T-helper 2 cell treated with Interferon-gamma antibody and Interleukin-4, amounts not matched to agents 100 ng/mL and 5 ng/mL, for 36 hours (primary cell): ENCODE measurements at regions not wholly inside any gene's neighbourhood (a gene's known extent, or its start where the extent isn't known, plus 50 kb on each side); places are given as distances from the start of the nearest gene placed in this dataset.

Source experiments
- intact Hi-C: fragments of 100-400 bp; cut with micrococcal nuclease; formaldehyde crosslinking; loops from one replicate; pipeline ENCODE4 v1.15.1; 2023

DNA sequence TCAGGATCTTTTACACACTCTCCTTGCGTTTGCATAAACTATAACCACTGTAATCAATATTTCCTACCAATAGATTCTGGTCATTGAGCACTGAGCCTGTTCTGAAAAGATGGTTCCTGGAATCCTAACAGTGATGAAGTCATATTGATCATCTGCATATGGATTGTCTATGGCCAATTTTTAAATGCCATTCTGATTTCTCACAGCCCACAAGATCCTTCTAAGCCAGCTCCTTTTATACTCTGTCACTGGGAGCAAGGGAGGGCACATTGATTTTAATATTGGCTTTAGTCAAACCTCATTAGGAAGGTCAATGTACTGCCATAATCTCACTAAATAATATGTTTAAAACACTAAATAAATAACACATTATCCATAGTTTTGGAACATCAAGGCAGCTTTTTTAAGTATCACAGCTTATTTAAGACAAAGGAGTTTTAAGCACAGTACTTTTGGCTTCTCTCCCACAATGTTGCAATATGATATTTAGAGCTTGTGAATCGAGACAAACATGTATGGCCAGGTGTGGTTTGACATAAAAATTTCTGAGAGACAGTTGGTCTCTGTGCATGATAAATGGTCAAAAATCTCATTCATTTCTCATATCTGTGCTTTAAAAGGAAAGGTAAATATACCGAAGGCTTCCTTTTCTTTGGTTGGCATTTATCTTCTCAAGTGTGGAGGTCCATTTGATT, 267.3 kb downstream of the MTX2 start:
- intact Hi-C loops: no loop called here

DNA sequence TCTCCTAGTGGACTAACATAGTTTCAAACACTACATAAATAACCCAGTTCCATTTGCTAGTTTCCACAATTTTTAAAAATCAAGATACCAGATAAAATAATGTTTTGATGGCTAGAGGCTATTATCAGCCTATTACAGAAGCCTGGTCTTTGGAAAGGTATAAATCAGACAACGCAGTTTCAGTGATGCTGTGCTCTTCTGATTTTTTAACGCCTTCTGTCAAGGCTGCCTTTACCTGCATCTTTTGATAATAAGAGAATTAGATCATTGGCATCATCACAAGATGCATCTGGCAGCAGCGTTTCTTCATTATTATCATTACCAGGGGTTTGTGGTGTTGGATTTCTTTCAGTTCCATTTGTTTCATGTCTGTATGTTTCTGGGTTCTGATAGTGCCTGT, 268.7 kb downstream of the MTX2 start:
- intact Hi-C loops: no loop called here

DNA sequence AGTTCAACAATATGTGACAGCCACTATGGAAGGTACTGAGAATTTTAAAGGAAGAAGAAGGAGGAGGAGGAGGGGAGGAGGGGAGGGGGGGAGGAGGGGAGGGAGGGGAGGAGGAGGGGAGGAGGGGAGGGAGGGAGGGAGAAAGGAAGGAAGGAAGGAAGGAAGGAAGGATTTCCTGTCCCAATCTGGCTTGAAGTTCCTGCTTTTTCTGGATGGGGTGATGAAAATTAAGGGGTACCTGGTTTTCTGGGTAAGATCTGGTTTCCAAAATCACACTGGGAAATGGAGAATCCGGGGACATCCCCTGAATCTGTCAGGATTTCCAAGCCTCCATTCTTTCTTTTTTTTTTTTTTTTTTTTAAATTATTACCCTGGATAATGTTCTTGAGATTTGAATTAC, 271.8 kb downstream of the MTX2 start:
- intact Hi-C loops: no loop called here

- intact Hi-C loops: no loop called here
These were observed 273.2 kb downstream of the MTX2 start for GRCh38 chr2:176542476-176542875.

DNA sequence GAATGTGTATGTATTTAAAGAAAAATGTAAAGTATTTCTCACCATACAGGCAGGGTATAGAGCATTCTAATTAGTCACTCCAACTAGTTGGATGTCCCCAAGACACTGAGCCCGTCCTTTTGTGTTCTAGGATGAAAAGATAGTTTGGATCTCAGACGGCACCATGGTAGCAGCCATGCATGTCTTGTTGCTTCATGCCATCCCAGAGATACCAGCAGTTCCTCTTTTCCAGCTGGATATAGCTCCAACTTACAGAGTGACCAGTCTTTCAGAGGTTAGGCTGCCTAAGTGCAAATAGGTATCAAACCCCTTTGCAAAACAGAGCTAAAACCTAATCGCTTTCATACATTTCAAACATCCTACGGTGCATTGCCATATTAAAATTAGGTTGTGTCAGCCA, 275.3 kb downstream of the MTX2 start:
- intact Hi-C loops: no loop called here

DNA sequence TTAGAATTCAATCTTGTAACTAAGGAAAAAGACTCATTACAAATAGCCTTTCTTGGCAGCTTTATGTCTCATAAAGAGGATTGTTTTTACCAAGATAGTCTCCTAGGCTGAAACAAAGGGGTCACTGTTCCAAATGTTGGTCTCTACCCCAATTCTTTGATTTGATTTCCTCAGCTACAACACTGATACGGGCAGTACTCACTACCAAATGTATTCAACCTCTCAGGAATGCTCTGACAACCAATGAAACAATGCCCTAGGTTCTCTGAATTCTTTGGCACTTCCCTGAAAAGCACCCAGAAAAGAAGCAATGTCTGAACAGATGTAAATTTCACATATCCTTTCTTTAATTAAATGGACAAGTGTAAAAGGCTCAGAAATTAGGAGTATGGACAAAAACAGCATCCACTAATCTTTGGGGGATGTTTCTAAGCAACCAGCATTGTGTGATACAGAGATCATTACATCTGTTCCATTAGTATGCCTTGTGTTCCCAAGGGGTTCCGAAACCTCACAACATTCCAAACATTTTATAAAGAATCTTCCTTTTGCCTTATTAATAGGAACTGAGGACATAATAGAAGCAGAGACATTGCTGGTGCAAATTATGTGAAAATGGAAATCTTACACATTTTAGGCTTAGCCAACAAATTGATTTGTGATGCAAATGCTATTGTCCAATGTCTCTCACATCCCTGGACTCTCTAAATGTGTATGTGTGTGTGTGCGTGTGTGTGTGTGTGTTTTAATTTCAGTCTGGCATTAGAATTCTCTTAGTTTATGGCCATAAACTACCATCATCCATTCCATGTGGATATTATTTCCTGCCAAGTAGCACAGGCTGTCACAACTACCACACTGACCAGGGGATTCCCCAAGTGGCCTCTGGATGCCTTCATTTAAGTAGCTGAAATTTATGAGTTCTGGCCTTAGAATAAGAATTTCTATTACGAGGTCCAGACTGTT, 276.0 kb downstream of the MTX2 start:
- intact Hi-C loops: no loop called here

DNA sequence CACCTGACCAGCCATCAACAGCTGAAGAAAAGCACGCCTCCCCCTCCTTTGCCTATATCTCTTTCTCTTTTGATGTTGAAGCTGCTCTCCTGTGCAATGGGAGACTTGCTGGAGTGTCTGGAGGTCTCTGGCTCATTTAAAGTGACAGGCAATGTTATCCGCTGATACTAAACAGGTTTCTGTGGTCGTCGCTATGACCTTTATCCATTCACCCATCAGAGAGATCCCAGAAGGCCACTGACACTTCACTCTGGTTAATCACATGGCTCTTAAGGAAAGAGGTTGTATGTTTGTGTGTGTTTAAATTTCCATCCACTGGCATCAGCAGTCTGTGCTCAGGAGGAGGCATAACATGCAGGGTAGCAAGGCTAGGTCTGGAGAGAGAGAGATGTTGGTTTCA, 277.3 kb downstream of the MTX2 start:
- intact Hi-C loops: no loop called here

GRCh38 chr2:176552501-176553135, 283.4 kb downstream of the MTX2 start:
- intact Hi-C loops: loop anchor here (5.0 to 10.0 kb wide), 3 partner anchors 98 to 1580 kb away; no protein-coding TSS in a partner anchor

DNA sequence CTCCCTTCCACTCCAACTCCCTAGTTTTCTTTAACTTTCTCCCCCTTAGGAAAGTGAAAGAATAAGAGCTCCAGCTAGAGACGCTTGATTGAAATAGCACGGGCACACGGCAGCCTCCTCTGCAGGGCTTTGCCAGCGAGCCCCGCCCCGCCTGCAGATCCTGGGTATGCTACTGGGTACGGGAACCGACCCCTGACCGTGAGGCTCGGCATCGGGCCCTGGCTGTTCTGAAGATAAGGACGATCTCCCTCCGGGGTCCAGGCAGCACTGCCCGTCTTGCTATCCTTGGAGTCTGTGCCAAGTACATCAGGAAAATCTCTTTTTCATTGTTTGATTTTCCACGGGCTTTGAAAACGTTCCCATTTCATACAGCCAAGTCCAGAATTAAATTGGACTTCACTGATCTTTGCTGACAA, 284.5 kb downstream of the MTX2 start:
- intact Hi-C loops: loop anchor here (2.0 to 10.0 kb wide), 5 partner anchors 99 to 1581 kb away; no protein-coding TSS in a partner anchor

DNA sequence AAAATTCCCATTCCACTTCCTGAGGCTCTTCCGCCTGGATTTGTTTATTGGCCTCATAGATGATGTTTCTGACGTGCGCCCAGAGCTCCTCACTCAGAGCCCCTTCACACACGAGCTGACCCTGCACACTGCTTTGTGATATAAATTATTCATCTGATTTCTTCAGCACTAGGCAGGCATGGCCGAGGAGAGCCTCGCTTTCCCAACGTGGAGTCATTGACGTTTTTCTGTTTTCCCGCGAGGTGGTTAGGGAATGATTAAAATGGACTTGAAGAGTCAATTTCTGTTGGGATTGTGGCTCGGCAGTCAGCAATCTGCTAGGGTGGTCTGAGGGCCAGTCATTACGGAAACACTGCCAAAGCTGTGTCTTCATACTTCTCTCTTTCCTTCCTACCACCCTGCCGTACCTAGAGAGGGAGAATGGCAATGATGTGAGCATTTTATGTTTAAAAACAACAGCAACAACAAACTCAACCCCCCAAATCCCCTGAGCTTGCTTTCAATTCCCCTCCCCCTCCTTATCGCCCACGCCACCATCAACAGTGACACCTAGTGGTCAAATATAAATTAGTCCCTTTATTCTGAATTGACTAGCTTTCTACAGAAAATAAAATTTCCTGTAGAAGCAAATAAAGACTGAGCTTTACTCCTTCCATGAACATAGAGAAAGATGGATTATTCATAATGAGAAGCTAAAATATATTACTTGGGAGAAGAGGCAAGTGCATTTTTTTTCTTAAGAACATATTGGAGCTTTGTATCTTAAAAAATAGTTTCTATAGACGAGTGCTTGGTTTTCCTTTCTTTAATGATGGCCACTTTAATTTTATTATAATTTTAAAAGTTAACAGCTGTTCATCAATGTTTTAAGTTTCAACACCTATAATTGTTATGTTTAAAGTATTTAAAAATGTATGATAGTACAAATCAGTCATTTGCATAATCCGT, 285.1 kb downstream of the MTX2 start:
- intact Hi-C loops: loop anchor here (2.0 to 10.0 kb wide), 5 partner anchors 100 to 1582 kb away; no protein-coding TSS in a partner anchor

GRCh38 chr2:176555112-176555511, 285.9 kb downstream of the MTX2 start:
- intact Hi-C loops: loop anchor here (2.0 to 10.0 kb wide), 3 partner anchors 100 to 594 kb away; no protein-coding TSS in a partner anchor

GRCh38 chr2:176555781-176556180, 286.5 kb downstream of the MTX2 start:
- intact Hi-C loops: loop anchor here (2.0 to 10.0 kb wide), 3 partner anchors 101 to 593 kb away; no protein-coding TSS in a partner anchor

- intact Hi-C loops: loop anchor here (10.0 kb wide), 1 partner anchor 102 kb away; no protein-coding TSS in a partner anchor
These were observed 287.1 kb downstream of the MTX2 start for GRCh38 chr2:176556373-176556772.

DNA sequence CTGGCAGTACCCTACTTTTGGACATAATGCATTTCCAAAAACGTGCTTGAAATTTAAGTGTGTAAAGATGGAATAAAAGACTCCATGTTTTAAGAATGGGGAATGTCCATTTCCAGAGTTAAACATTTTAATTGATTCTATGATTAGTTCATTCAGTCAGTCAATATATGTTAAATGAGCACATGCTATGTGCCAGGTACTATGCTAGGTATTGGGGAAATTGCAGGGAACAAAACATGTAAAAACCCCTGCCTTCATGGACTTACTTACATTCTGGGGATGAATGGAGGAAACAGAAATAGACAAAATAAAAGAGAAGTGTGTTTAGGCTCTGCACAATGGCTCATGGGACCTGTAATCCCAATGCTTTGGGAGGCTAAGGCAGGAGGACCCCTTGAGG, 288.6 kb downstream of the MTX2 start:
- intact Hi-C loops: loop anchor here (10.0 kb wide), 1 partner anchor 103 kb away; no protein-coding TSS in a partner anchor

DNA sequence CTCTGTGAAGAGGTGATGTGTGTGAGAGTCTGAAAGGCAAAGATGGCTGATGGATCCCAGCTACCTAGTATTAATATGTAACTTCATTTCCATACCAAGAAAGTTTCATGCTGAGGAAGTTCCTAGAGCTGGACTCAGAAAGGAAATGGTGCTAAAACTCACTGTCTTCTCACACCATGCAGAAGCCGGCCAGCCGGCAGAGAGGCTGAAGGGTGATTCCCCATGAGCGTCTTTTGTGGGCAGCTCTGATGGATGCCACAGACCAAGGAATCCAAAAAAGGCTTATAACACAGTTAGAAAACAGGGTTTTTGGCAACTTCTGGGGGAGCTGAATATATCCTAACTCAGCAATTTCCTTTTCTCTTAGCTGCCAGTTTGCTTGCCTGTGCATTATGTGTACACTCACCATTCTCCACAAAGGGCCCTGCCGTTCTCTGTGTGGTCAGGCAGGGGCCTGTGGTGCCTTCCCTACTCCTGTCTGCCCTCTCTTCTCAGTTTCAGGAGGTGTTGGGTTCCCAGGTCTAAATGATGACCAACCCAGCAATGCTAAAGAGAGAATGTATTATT, 289.4 kb downstream of the MTX2 start:
- intact Hi-C loops: loop anchor here (10.0 kb wide), 1 partner anchor 104 kb away; no protein-coding TSS in a partner anchor

DNA sequence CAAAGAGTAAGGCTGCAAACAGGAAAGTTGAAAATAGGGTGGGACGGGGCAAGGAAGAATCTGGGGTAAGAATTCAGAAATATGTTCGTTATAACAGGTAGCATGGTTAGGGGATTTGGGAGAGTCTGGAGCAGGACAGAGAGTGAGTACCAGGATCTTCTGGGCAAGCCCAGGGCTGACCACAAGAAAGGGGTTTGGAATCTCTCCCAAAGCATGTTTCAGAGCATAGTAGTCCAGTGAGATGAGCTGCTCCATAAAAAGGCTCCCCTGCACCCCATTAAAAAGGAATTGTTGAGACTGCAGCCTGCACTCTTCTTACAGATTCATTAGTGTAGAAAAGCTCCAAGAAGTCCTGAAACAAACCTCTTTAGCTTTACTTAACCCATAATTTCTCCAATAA, 291.1 kb downstream of the MTX2 start:
- intact Hi-C loops: no loop called here

GRCh38 chr2:176561706-176562105, 292.5 kb downstream of the MTX2 start:
- intact Hi-C loops: no loop called here

DNA sequence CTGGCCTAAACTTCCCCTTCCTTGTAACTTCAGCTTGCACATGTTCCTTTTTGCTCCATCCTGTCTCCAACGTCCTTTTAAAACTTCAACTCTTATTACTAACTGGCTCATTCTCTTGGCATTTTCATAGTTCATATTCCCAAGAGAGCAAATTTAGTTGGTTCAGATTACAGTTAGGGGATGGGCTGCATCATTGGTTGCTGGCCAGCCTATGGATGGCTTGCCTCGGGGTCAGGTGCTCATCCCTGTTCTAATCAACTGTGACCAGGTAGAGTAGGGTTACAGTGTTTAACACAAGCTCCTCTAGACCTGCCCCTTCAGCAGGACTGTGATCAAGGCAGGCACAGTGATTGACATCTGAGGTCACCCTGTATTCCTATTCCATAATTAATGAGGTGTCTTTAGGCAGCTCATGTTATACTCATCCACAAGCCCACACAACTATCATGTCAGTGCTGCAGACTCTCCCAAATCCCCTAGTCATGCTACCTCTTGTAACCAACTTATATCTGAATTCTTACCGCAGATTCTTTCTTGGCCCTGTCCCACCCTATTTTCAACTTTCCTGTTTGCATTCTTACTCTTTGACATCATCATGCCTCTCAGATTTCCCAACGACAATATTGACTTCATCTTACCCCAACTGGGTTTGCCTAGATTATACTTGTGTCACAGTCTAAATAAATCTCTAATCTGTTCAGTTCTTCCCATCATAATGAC, 293.3 kb downstream of the MTX2 start:
- intact Hi-C loops: no loop called here

- intact Hi-C loops: no loop called here
These were observed 296.5 kb downstream of the MTX2 start for GRCh38 chr2:176565641-176566323.
